Upper lobe of left lung (tissue), 6 donors: ENCODE measurements at regions not wholly inside any gene's neighbourhood (a gene's known extent, or its start where the extent isn't known, plus 50 kb on each side); places are given as distances from the start of the nearest gene placed in this dataset.

Experiments
- ATAC-seq, 2 donors: fragments of 200-7000 bp; cut with Tn5 transposase; one replicate each; pipeline ENCODE4 v1.9.1; 2022; ENCODE audit warnings: mild to moderate bottlenecking in 2 of 2, moderate library complexity in 2 of 2; ENCODE audit not compliant: low FRiP score in 2 of 2
- DNase-seq, 2 donors: peaks; one replicate each; pipeline ENCODE4 v3.0.0-alpha.2; 2019 to 2020
- H3K27ac ChIP-seq, 4 donors: fragments of 200-600 bp; sonication (generic); one replicate each; pipeline ENCODE4 v1.5.1; 2016 to 2019
- H3K27me3 ChIP-seq, 4 donors: fragments of 200-600 bp; sonication (generic); one replicate each; pipeline ENCODE4 v1.5.1; 2017 to 2019
- H3K36me3 ChIP-seq, 4 donors: fragments of 200-600 bp; sonication (generic); one replicate each; pipeline ENCODE4 v1.5.1; 2016 to 2019
- H3K4me1 ChIP-seq, 4 donors: fragments of 200-600 bp; sonication (generic); one replicate each; pipeline ENCODE4 v1.5.1; 2018 to 2019
- H3K4me3 ChIP-seq, 4 donors: fragments of 200-600 bp; sonication (generic); one replicate each; pipeline ENCODE4 v1.5.1; 2017 to 2019; ENCODE audit warnings: mild to moderate bottlenecking in 2 of 4, moderate library complexity in 1 of 4
- H3K9me3 ChIP-seq, 4 donors: fragments of 200-600 bp; sonication (generic); one replicate each; pipeline ENCODE4 v1.5.1; 2018 to 2019
- EP300 ChIP-seq, 4 donors: sonication (generic); formaldehyde crosslinking; IDR thresholded peaks; one replicate each; pipeline ENCODE4 v1.5.1; 2017; ENCODE audit warnings: antibody characterized with exemption in 4 of 4, control low read depth in 2 of 4
- POLR2A ChIP-seq, 4 donors: fragments of 450-650 bp; IDR thresholded peaks; one replicate each; pipeline ENCODE4 v1.5.1; 2016 to 2017; ENCODE audit warnings: antibody characterized with exemption in 4 of 4, mild to moderate bottlenecking in 2 of 4
- POLR2AphosphoS5 ChIP-seq, 2 donors: sonication (generic); formaldehyde crosslinking; IDR thresholded peaks; one replicate each; pipeline ENCODE4 v1.5.1; 2017; ENCODE audit warnings: antibody characterized with exemption in 2 of 2
- WGBS, 2 donors: methylation state at CpG; one replicate each; pipeline ENCODE4 v1.1.5; 2017 to 2018; 5-methylcytosine and 5-hydroxymethylcytosine counted together
- TF ChIP-seq, protein P1 (sequence below), 6 experiments: fragments of 450-650 bp in 4 of 6; fragments of 200-600 bp in 2 of 6; sonication (generic) in 2 of 6; IDR thresholded peaks; one replicate each; pipeline ENCODE4 v1.5.1; 2016 to 2019; ENCODE audit warnings: antibody characterized with exemption in 6 of 6
- donor health status: DM: no; HTN: no; CAD: no; lungs with moderate emphysema.
- donor health status: DM: no; HTN: yes; CAD: no; lungs with severe emphysema.

GRCh38 chr19:29131456-29131855, 81.5 kb downstream of the UQCRFS1 start:
- Histone ChIP-seq H3K4me3 (no peak overlapping the region), H3K9me3 (no peaks in the 10 kb centered on the region), H3K27me3 (no peaks in the 10 kb centered on the region), H3K27ac (no peak overlapping the region), H3K4me1 (no peaks in the 10 kb centered on the region), H3K36me3 (no peaks in the 10 kb centered on the region)
- no peak for TF ChIP-seq POLR2A (IDR thresholded peaks at IDR 0.05)
- TF ChIP-seq, protein P1, sequence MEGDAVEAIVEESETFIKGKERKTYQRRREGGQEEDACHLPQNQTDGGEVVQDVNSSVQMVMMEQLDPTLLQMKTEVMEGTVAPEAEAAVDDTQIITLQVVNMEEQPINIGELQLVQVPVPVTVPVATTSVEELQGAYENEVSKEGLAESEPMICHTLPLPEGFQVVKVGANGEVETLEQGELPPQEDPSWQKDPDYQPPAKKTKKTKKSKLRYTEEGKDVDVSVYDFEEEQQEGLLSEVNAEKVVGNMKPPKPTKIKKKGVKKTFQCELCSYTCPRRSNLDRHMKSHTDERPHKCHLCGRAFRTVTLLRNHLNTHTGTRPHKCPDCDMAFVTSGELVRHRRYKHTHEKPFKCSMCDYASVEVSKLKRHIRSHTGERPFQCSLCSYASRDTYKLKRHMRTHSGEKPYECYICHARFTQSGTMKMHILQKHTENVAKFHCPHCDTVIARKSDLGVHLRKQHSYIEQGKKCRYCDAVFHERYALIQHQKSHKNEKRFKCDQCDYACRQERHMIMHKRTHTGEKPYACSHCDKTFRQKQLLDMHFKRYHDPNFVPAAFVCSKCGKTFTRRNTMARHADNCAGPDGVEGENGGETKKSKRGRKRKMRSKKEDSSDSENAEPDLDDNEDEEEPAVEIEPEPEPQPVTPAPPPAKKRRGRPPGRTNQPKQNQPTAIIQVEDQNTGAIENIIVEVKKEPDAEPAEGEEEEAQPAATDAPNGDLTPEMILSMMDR (IDR thresholded peaks at IDR 0.05): no peak
- TF ChIP-seq POLR2AphosphoS5 (IDR thresholded peaks at IDR 0.05): no peak
- TF ChIP-seq EP300 (IDR thresholded peaks at IDR 0.05): no peak
- DNase-seq: no peak
- no peak for ATAC-seq
- WGBS, 2 donors: 46 to 53% methylated on average over 2 of the region's 2 CpGs

GRCh38 chr19:29129148-29129547, 83.8 kb downstream of the UQCRFS1 start:
- no peak overlapping the region for H3K27ac ChIP-seq
- 83 to 88% methylated on average over 13 of the region's 13 CpGs for WGBS, 2 donors
- ATAC-seq (peak in 1 of 2 donors; percentile 15), DNase-seq (no peak)
- TF ChIP-seq EP300 (IDR thresholded peaks at IDR 0.05) (no peak), POLR2AphosphoS5 (IDR thresholded peaks at IDR 0.05) (no peak)
- TF ChIP-seq, protein P1 (IDR thresholded peaks at IDR 0.05): no peak
- H3K36me3 ChIP-seq: no peaks in the 10 kb centered on the region
- no peaks in the 10 kb centered on the region for H3K4me1 ChIP-seq
- H3K9me3 ChIP-seq: no peaks in the 10 kb centered on the region
- H3K4me3 ChIP-seq: no peak overlapping the region
- no peaks in the 10 kb centered on the region for H3K27me3 ChIP-seq

DNA sequence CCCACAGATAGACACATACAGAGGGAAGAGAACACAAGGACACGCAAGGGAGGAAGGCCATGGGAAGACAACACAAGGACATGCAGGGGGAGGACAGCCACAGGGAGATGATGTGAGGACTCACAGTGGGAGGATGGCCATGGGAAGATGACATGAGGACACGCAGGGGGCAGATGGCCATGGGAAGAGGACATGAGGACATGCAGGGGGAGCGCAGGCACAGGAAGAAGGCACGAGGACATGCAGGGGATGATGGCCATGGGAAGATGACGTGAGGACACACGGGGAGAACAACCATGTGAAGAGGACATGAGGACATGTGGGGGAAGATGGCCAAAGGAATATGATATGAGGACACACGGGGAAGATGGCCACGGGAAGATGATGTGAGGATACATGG, 84.7 kb downstream of the UQCRFS1 start:
- TF ChIP-seq EP300 (IDR thresholded peaks at IDR 0.05) (no peak), POLR2AphosphoS5 (IDR thresholded peaks at IDR 0.05) (no peak), POLR2A (IDR thresholded peaks at IDR 0.05) (no peak)
- TF ChIP-seq, protein P1 (IDR thresholded peaks at IDR 0.05): no peak
- no peaks in the 10 kb centered on the region for H3K4me1 ChIP-seq
- H3K27ac ChIP-seq: no peak overlapping the region
- WGBS, 2 donors: 89 to 90% methylated on average over 8 of the region's 8 CpGs
- no peaks in the 10 kb centered on the region for H3K27me3 ChIP-seq
- ATAC-seq (no peak), DNase-seq (no peak)
- no peaks in the 10 kb centered on the region for H3K9me3 ChIP-seq
- H3K36me3 ChIP-seq: no peaks in the 10 kb centered on the region
- no peak overlapping the region for H3K4me3 ChIP-seq

GRCh38 chr19:29122185-29122584, 90.8 kb downstream of the UQCRFS1 start:
- Histone ChIP-seq H3K36me3 (no peaks in the 10 kb centered on the region), H3K9me3 (no peaks in the 10 kb centered on the region), H3K27ac (no peak overlapping the region), H3K4me3 (no peak overlapping the region), H3K27me3 (no peaks in the 10 kb centered on the region), H3K4me1 (no peaks in the 10 kb centered on the region)
- no peak for DNase-seq
- ATAC-seq: no peak
- 75 to 92% methylated on average over 4 to 5 of the region's 5 CpGs for WGBS, 2 donors
- TF ChIP-seq, protein P1 (IDR thresholded peaks at IDR 0.05): no peak
- TF ChIP-seq POLR2A (IDR thresholded peaks at IDR 0.05): no peak
- no peak for TF ChIP-seq POLR2AphosphoS5 (IDR thresholded peaks at IDR 0.05)
- TF ChIP-seq EP300 (IDR thresholded peaks at IDR 0.05): no peak

DNA sequence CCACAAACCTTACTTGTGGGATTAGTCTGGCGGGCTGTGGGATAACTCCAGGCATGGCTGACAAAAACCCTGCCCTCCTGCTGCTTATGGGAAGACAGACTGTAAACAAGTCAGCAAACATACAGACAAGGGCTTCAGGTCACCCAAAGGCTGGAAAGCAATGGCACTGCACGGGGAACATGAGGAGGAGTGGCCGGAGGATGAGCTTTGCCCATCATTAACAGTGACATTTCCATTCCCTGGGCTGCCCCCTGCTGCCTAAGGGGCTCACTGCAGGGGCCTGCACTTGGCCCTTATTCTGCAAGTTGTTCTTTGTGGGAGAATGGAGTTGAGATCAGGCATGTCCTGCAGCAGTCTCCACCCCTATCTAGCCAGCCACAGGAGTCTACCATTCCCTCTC, 91.3 kb downstream of the UQCRFS1 start:
- Histone ChIP-seq H3K4me3 (no peak overlapping the region), H3K27ac (no peak overlapping the region), H3K27me3 (no peaks in the 10 kb centered on the region), H3K36me3 (no peaks in the 10 kb centered on the region), H3K4me1 (no peaks in the 10 kb centered on the region), H3K9me3 (no peaks in the 10 kb centered on the region)
- no peak for TF ChIP-seq POLR2A (IDR thresholded peaks at IDR 0.05)
- TF ChIP-seq, protein P1 (IDR thresholded peaks at IDR 0.05): peak in 3 of 6 experiments; percentile 10 to 31 (median 25)
- ATAC-seq (peak in 1 of 2 donors; percentile 58), DNase-seq (no peak)
- WGBS, 2 donors: 20 to 47% methylated on average over 1 to 3 of the region's 3 CpGs
